CD4-positive, alpha-beta memory T cell (primary cell): ENCODE measurements at regions not wholly inside any gene's neighbourhood (a gene's known extent, or its start where the extent isn't known, plus 50 kb on each side); places are given as distances from the start of the nearest gene placed in this dataset.

Experiments used
- CTCF ChIA-PET: fragments of 350-600 bp; sonication (Branson Sonifier 250); formaldehyde crosslinking; loops from one replicate; lab custom pipeline; 2021; ENCODE audit warnings: inconsistent platforms; ENCODE audit not compliant: partially characterized antibody; lab: Charles Lee
- POLR2A ChIA-PET: fragments of 350-600 bp; sonication (Branson Sonifier 250); formaldehyde crosslinking; loops from one replicate; lab custom pipeline; 2021; ENCODE audit not compliant: partially characterized antibody; lab: Charles Lee
- DNase-seq, 5 donors: peaks; one replicate each; pipeline versions ENCODE4 v3.0.0 to v3.0.0-alpha.2; 2020 to 2022; ENCODE audit warnings: mixed read lengths in 1 of 5
- H3K27ac ChIP-seq: one replicate; pipeline ENCODE4 v1.7.0; 2013; ENCODE audit warnings: low read depth, low read length
- H3K27me3 ChIP-seq: 2 replicates; pipeline ENCODE4 v1.7.0; 2013; ENCODE audit warnings: mild to moderate bottlenecking, low read length, moderate library complexity; ENCODE audit not compliant: insufficient read depth
- H3K36me3 ChIP-seq: 2 replicates; pipeline ENCODE4 v1.7.0; 2013; ENCODE audit warnings: mild to moderate bottlenecking, low read length, moderate library complexity; ENCODE audit not compliant: insufficient read depth
- H3K4me1 ChIP-seq: 2 replicates; pipeline ENCODE4 v1.7.0; 2013; ENCODE audit warnings: mild to moderate bottlenecking, low read length, moderate library complexity; ENCODE audit not compliant: insufficient read depth
- H3K4me3 ChIP-seq, 2 donors: one replicate each; pipeline ENCODE4 v1.7.0; 2013; ENCODE audit warnings: low read length in 2 of 2, mild to moderate bottlenecking in 1 of 2
- H3K9me3 ChIP-seq, 2 donors: one replicate each; pipeline ENCODE4 v1.7.0; 2013; ENCODE audit warnings: low read length in 2 of 2, control low read depth in 1 of 2; ENCODE audit not compliant: control insufficient read depth in 1 of 2
- H3K27ac Mint-ChIP-seq, 7 donors: one replicate each; pipeline ENCODE4 v1.8.0; 2020 to 2021; ENCODE audit warnings: mixed read lengths in 7 of 7, mild to moderate bottlenecking in 6 of 7, inconsistent platforms in 3 of 7, moderate library complexity in 3 of 7
- H3K27me3 Mint-ChIP-seq, 2 donors: one replicate each; pipeline ENCODE4 v1.8.0; 2020 to 2021; ENCODE audit warnings: mixed read lengths in 2 of 2
- H3K36me3 Mint-ChIP-seq, 2 donors: one replicate each; pipeline ENCODE4 v1.8.0; 2020 to 2021; ENCODE audit warnings: mixed read lengths in 2 of 2, inconsistent platforms in 1 of 2, mild to moderate bottlenecking in 1 of 2
- H3K4me1 Mint-ChIP-seq, 4 donors: one replicate each; pipeline ENCODE4 v1.8.0; 2020 to 2021; ENCODE audit warnings: mixed read lengths in 4 of 4, mild to moderate bottlenecking in 1 of 4
- H3K4me3 Mint-ChIP-seq, 8 donors: one replicate each; pipeline ENCODE4 v1.8.0; 2020 to 2021; ENCODE audit warnings: mixed read lengths in 8 of 8, mild to moderate bottlenecking in 7 of 8, moderate library complexity in 6 of 8, inconsistent platforms in 3 of 8
- H3K9me3 Mint-ChIP-seq, 8 donors: one replicate each; pipeline ENCODE4 v1.8.0; 2020 to 2021; ENCODE audit warnings: mixed read lengths in 8 of 8, mild to moderate bottlenecking in 5 of 8, inconsistent platforms in 3 of 8, moderate library complexity in 1 of 8
- intact Hi-C: fragments of 100-400 bp; cut with micrococcal nuclease; formaldehyde crosslinking; loops from one replicate; pipeline ENCODE4 v1.15.1; 2023

- Histone ChIP-seq H3K36me3 (no peaks in the 10 kb centered on the region), H3K4me1 (peaks cover 10% of the 10 kb centered on the region), H3K4me3 (no peak overlapping the region), H3K27ac (no peak overlapping the region), H3K27me3 (no peaks in the 10 kb centered on the region), H3K9me3 (no peaks in the 10 kb centered on the region)
- Mint-ChIP-seq H3K9me3 (peaks cover 0 to 13% (median 6%) of the 10 kb centered on the region in 8 donors), H3K4me1 (peaks cover 2 to 18% (median 13%) of the 10 kb centered on the region in 4 donors), H3K36me3 (no peaks in the 10 kb centered on the region), H3K4me3 (no peak overlapping the region), H3K27ac (no peak overlapping the region), H3K27me3 (no peaks in the 10 kb centered on the region)
- ChIA-PET POLR2A (no interaction called here), CTCF (no interaction called here)
- intact Hi-C loops, result no loop called here
- no peak for DNase-seq
Observed at GRCh38 chr12:127562816-127563215, 704.2 kb upstream of the TMEM132C start.

- Mint-ChIP-seq H3K4me3 (no peak overlapping the region), H3K4me1 (peaks cover 0 to 8% (median 0%) of the 10 kb centered on the region in 4 donors), H3K27me3 (no peaks in the 10 kb centered on the region), H3K36me3 (no peaks in the 10 kb centered on the region), H3K9me3 (peaks cover 0 to 17% (median 8%) of the 10 kb centered on the region in 8 donors), H3K27ac (no peak overlapping the region)
- CTCF ChIA-PET, result no interaction called here
- H3K9me3 ChIP-seq, result no peaks in the 10 kb centered on the region
- POLR2A ChIA-PET, result no interaction called here
- no peaks in the 10 kb centered on the region for H3K36me3 ChIP-seq
- no peaks in the 10 kb centered on the region for H3K4me1 ChIP-seq
- intact Hi-C loops, result no loop called here
- no peak for DNase-seq
- H3K4me3 ChIP-seq, result no peak overlapping the region
- no peaks in the 10 kb centered on the region for H3K27me3 ChIP-seq
- H3K27ac ChIP-seq, result no peak overlapping the region
Observed at GRCh38 chr12:127565241-127565640, 701.7 kb upstream of the TMEM132C start.

GRCh38 chr12:127567531-127567930, 699.4 kb upstream of the TMEM132C start:
- no peaks in the 10 kb centered on the region for H3K36me3 ChIP-seq
- H3K27ac ChIP-seq, result no peak overlapping the region
- peaks cover 0 to 18% (median 10%) of the 10 kb centered on the region in 8 donors for H3K9me3 Mint-ChIP-seq
- no peaks in the 10 kb centered on the region for H3K4me1 ChIP-seq
- no peak overlapping the region for H3K27ac Mint-ChIP-seq
- H3K9me3 ChIP-seq, result no peaks in the 10 kb centered on the region
- no peaks in the 10 kb centered on the region for H3K36me3 Mint-ChIP-seq
- ChIA-PET CTCF (no interaction called here), POLR2A (no interaction called here)
- H3K27me3 Mint-ChIP-seq, result no peaks in the 10 kb centered on the region
- H3K4me1 Mint-ChIP-seq, result peaks cover 0 to 3% (median 0%) of the 10 kb centered on the region in 4 donors
- intact Hi-C loops, result no loop called here
- no peak for DNase-seq
- no peak overlapping the region for H3K4me3 ChIP-seq
- H3K4me3 Mint-ChIP-seq, result no peak overlapping the region
- H3K27me3 ChIP-seq, result no peaks in the 10 kb centered on the region

- H3K4me1 Mint-ChIP-seq, result peaks cover 0 to 3% (median 0%) of the 10 kb centered on the region in 4 donors
- no peaks in the 10 kb centered on the region for H3K36me3 ChIP-seq
- intact Hi-C loops, result no loop called here
- H3K27me3 Mint-ChIP-seq, result peaks cover 3 to 4% of the 10 kb centered on the region in 2 donors
- ChIA-PET CTCF (no interaction called here), POLR2A (no interaction called here)
- no peak overlapping the region for H3K4me3 Mint-ChIP-seq
- no peaks in the 10 kb centered on the region for H3K4me1 ChIP-seq
- no peak overlapping the region for H3K27ac ChIP-seq
- no peaks in the 10 kb centered on the region for H3K27me3 ChIP-seq
- DNase-seq, result no peak
- H3K27ac Mint-ChIP-seq, result no peak overlapping the region
- H3K36me3 Mint-ChIP-seq, result no peaks in the 10 kb centered on the region
- H3K4me3 ChIP-seq, result no peak overlapping the region
- peaks cover 0 to 13% (median 4%) of the 10 kb centered on the region in 8 donors for H3K9me3 Mint-ChIP-seq
- no peaks in the 10 kb centered on the region for H3K9me3 ChIP-seq
Observed at GRCh38 chr12:127570387-127570786, 696.6 kb upstream of the TMEM132C start.

- CTCF ChIA-PET, result no interaction called here
- POLR2A ChIA-PET, result no interaction called here
- peaks cover 0 to 3% (median 0%) of the 10 kb centered on the region in 4 donors for H3K4me1 Mint-ChIP-seq
Observed at GRCh38 chr12:127570793-127571360, 696.1 kb upstream of the TMEM132C start.

GRCh38 chr12:127571578-127571977, 695.4 kb upstream of the TMEM132C start:
- no peaks in the 10 kb centered on the region for H3K36me3 ChIP-seq
- DNase-seq, result no peak
- POLR2A ChIA-PET, result no interaction called here
- Mint-ChIP-seq H3K4me1 (peaks cover 0 to 3% (median 0%) of the 10 kb centered on the region in 4 donors), H3K4me3 (no peak overlapping the region), H3K27ac (no peak overlapping the region), H3K36me3 (no peaks in the 10 kb centered on the region), H3K9me3 (peaks cover 0 to 12% (median 4%) of the 10 kb centered on the region in 8 donors), H3K27me3 (peaks cover 3 to 4% of the 10 kb centered on the region in 2 donors)
- no peaks in the 10 kb centered on the region for H3K9me3 ChIP-seq
- no peak overlapping the region for H3K4me3 ChIP-seq
- intact Hi-C loops, result no loop called here
- H3K27ac ChIP-seq, result no peak overlapping the region
- CTCF ChIA-PET, result no interaction called here
- H3K4me1 ChIP-seq, result no peaks in the 10 kb centered on the region
- H3K27me3 ChIP-seq, result no peaks in the 10 kb centered on the region

More at GRCh38 chr12:127570793-127571360, 696.1 kb upstream of the TMEM132C start:
- DNase-seq, result no peak
- no peaks in the 10 kb centered on the region for H3K36me3 ChIP-seq
- no peak overlapping the region for H3K4me3 ChIP-seq
- Mint-ChIP-seq H3K36me3 (no peaks in the 10 kb centered on the region), H3K9me3 (peaks cover 0 to 13% (median 4%) of the 10 kb centered on the region in 8 donors), H3K4me3 (no peak overlapping the region), H3K27me3 (peaks cover 3 to 4% of the 10 kb centered on the region in 2 donors), H3K27ac (peak overlapping the region in 1 of 7 donors; percentile 26)
- no peaks in the 10 kb centered on the region for H3K27me3 ChIP-seq
- no peaks in the 10 kb centered on the region for H3K4me1 ChIP-seq
- intact Hi-C loops, result no loop called here
- H3K9me3 ChIP-seq, result no peaks in the 10 kb centered on the region
- H3K27ac ChIP-seq, result no peak overlapping the region

- ChIA-PET POLR2A (no interaction called here), CTCF (no interaction called here)
- no peak overlapping the region for H3K27ac ChIP-seq
- no peaks in the 10 kb centered on the region for H3K36me3 ChIP-seq
- intact Hi-C loops, result no loop called here
- H3K4me1 ChIP-seq, result no peaks in the 10 kb centered on the region
- Mint-ChIP-seq H3K9me3 (peaks cover 0 to 8% (median 0%) of the 10 kb centered on the region in 8 donors), H3K4me3 (no peak overlapping the region), H3K36me3 (no peaks in the 10 kb centered on the region), H3K4me1 (no peaks in the 10 kb centered on the region), H3K27me3 (peaks cover 0 to 3% of the 10 kb centered on the region in 2 donors), H3K27ac (no peak overlapping the region)
- no peaks in the 10 kb centered on the region for H3K27me3 ChIP-seq
- DNase-seq, result no peak
- no peaks in the 10 kb centered on the region for H3K9me3 ChIP-seq
- no peak overlapping the region for H3K4me3 ChIP-seq
Observed at GRCh38 chr12:127579446-127579845, 687.5 kb upstream of the TMEM132C start.
